Omental fat pad (tissue), 3 donors: ENCODE measurements at regions not wholly inside any gene's neighbourhood (a gene's known extent, or its start where the extent isn't known, plus 50 kb on each side); places are given as distances from the start of the nearest gene placed in this dataset.

Experiments used
- ATAC-seq: fragments of 150-250 bp; one replicate; pipeline ENCODE4 v1.9.1; 2016; ENCODE audit warnings: mild to moderate bottlenecking, moderate library complexity; ENCODE audit not compliant: low FRiP score
- DNase-seq: peaks from one replicate; pipeline ENCODE4 v3.0.0-alpha.2; 2019; ENCODE audit warnings: low spot score
- CTCF ChIP-seq, 3 donors: fragments of 450-650 bp; IDR thresholded peaks; one replicate each; pipeline ENCODE4 v1.5.1; 2016 to 2017; ENCODE audit warnings: antibody characterized with exemption in 3 of 3, mild to moderate bottlenecking in 3 of 3, moderate library complexity in 2 of 3

GRCh38 chr21:20265707-20266440 lies 732.3 kb upstream of the NCAM2 start:
- TF ChIP-seq CTCF (IDR thresholded peaks at IDR 0.05), result no peak
- no peak for ATAC-seq
- no peak for DNase-seq

GRCh38 chr21:20266441-20266710 lies 731.8 kb upstream of the NCAM2 start:
- ATAC-seq (no peak), DNase-seq (no peak)
- TF ChIP-seq CTCF (IDR thresholded peaks at IDR 0.05), result no peak

GRCh38 chr21:20270365-20271055 lies 727.7 kb upstream of the NCAM2 start:
- ATAC-seq (no peak), DNase-seq (no peak)
- TF ChIP-seq CTCF (IDR thresholded peaks at IDR 0.05), result no peak

- ATAC-seq (no peak), DNase-seq (no peak)
- no peak for TF ChIP-seq CTCF (IDR thresholded peaks at IDR 0.05)
Observed at GRCh38 chr21:20272791-20273362, 725.3 kb upstream of the NCAM2 start.

- DNase-seq (no peak), ATAC-seq (no peak)
Observed at GRCh38 chr21:20276377-20276776, 721.8 kb upstream of the NCAM2 start.

GRCh38 chr21:20276954-20277353 lies 721.3 kb upstream of the NCAM2 start:
- DNase-seq, result no peak
- no peak for TF ChIP-seq CTCF (IDR thresholded peaks at IDR 0.05)
- no peak for ATAC-seq

More at GRCh38 chr21:20276377-20276776, 721.8 kb upstream of the NCAM2 start:
- no peak for TF ChIP-seq CTCF (IDR thresholded peaks at IDR 0.05)

- TF ChIP-seq CTCF (IDR thresholded peaks at IDR 0.05), result no peak
- no peak for DNase-seq
- ATAC-seq, result no peak
Observed at GRCh38 chr21:20283836-20284235, 714.4 kb upstream of the NCAM2 start.
